ENCODE measurements at regions not wholly inside any gene's neighbourhood (a gene's known extent, or its start where the extent isn't known, plus 50 kb on each side); places are given as distances from the start of the nearest gene placed in this dataset.

GRCh38 chr2:139969323-139969722, 1189.1 kb upstream of the NXPH2 start:
- H3K4me3 ChIP-seq (ENCODE audit: low read depth, low read length), result no peak overlapping the region
- DNase-seq (ENCODE audit: low read depth, low spot score), result no peak
- no peaks in the 10 kb centered on the region for H3K27me3 ChIP-seq (ENCODE audit: control insufficient read depth, insufficient read depth, low read length)
- H3K27ac ChIP-seq (ENCODE audit: low read depth, low read length), result no peak overlapping the region
- TF ChIP-seq, protein P1, sequence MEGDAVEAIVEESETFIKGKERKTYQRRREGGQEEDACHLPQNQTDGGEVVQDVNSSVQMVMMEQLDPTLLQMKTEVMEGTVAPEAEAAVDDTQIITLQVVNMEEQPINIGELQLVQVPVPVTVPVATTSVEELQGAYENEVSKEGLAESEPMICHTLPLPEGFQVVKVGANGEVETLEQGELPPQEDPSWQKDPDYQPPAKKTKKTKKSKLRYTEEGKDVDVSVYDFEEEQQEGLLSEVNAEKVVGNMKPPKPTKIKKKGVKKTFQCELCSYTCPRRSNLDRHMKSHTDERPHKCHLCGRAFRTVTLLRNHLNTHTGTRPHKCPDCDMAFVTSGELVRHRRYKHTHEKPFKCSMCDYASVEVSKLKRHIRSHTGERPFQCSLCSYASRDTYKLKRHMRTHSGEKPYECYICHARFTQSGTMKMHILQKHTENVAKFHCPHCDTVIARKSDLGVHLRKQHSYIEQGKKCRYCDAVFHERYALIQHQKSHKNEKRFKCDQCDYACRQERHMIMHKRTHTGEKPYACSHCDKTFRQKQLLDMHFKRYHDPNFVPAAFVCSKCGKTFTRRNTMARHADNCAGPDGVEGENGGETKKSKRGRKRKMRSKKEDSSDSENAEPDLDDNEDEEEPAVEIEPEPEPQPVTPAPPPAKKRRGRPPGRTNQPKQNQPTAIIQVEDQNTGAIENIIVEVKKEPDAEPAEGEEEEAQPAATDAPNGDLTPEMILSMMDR (IDR thresholded peaks at IDR 0.05; ENCODE audit: low read depth, low read length), result no peak
- peaks cover 20% of the 10 kb centered on the region; the same call in 1 of the 2 replicates for H3K9me3 ChIP-seq (ENCODE audit: control insufficient read depth, insufficient read depth, low read length)
- CTCF ChIA-PET, result no interaction called here
- POLR2A ChIA-PET, result no interaction called here

DNA sequence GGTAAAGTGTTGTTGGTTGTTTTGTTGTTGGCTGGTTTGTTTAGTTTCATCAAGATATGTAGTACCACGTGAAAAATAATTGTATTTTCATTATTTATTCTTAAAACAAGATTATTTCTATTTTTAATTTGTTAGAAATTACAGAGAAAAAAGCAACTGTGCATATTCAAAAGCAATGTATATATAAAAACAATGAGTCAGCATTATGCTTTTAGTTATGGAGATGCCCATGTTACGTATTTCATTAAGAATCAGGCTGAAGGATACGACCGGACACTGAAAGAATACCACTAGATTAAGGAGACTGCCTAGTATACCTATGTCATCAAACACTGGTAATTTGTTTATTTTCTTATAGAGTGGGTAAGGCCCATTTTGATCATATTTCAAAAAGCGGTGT, 1188.4 kb upstream of the NXPH2 start:
- TF ChIP-seq, protein P1 (IDR thresholded peaks at IDR 0.05; ENCODE audit: low read depth, low read length), result no peak
- POLR2A ChIA-PET, result no interaction called here
- Histone ChIP-seq H3K27me3 (ENCODE audit: control insufficient read depth, insufficient read depth, low read length) (no peaks in the 10 kb centered on the region), H3K27ac (ENCODE audit: low read depth, low read length) (no peak overlapping the region), H3K4me3 (ENCODE audit: low read depth, low read length) (no peak overlapping the region), H3K9me3 (ENCODE audit: control insufficient read depth, insufficient read depth, low read length) (peaks cover 20% of the 10 kb centered on the region; the same call in 1 of the 2 replicates)
- DNase-seq (ENCODE audit: low read depth, low spot score), result no peak
- CTCF ChIA-PET, result no interaction called here

DNA sequence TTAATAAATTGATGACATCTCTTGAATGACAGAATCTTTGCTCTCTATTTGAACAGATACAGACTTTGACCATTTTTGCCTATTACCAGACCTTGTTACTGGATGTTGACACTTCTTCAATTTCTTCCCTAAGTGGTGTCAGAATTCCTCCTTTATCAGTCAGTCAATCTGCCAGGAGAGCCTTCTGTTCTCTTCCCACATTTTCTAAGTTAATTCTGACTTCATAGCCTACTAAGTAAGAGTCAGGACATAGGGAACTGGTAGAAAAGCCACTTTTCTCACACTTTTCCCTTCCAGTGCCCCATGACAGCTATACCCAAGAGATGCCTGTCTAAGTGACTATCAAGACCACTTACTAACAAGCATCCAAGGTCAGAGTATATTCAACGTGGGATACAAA, 1187.5 kb upstream of the NXPH2 start:
- Histone ChIP-seq H3K9me3 (ENCODE audit: control insufficient read depth, insufficient read depth, low read length) (peaks cover 20% of the 10 kb centered on the region; the same call in 1 of the 2 replicates), H3K4me3 (ENCODE audit: low read depth, low read length) (no peak overlapping the region), H3K27me3 (ENCODE audit: control insufficient read depth, insufficient read depth, low read length) (no peaks in the 10 kb centered on the region), H3K27ac (ENCODE audit: low read depth, low read length) (no peak overlapping the region)
- POLR2A ChIA-PET, result no interaction called here
- TF ChIP-seq, protein P1 (IDR thresholded peaks at IDR 0.05; ENCODE audit: low read depth, low read length), result no peak
- no peak for DNase-seq (ENCODE audit: low read depth, low spot score)
- CTCF ChIA-PET, result no interaction called here

- ChIA-PET POLR2A (no interaction called here), CTCF (no interaction called here)
- Histone ChIP-seq H3K4me3 (ENCODE audit: low read depth, low read length) (no peak overlapping the region), H3K27ac (ENCODE audit: low read depth, low read length) (no peak overlapping the region), H3K27me3 (ENCODE audit: control insufficient read depth, insufficient read depth, low read length) (no peaks in the 10 kb centered on the region), H3K9me3 (ENCODE audit: control insufficient read depth, insufficient read depth, low read length) (peaks cover 7% of the 10 kb centered on the region; the same call in 1 of the 2 replicates)
- TF ChIP-seq, protein P1 (IDR thresholded peaks at IDR 0.05; ENCODE audit: low read depth, low read length), result no peak
- DNase-seq (ENCODE audit: low read depth, low spot score), result no peak
Observed at GRCh38 chr2:139964721-139965440, 1184.7 kb upstream of the NXPH2 start.

- ChIA-PET CTCF (no interaction called here), POLR2A (no interaction called here)
- no peak overlapping the region for H3K4me3 ChIP-seq (ENCODE audit: low read depth, low read length)
- no peaks in the 10 kb centered on the region for H3K27me3 ChIP-seq (ENCODE audit: control insufficient read depth, insufficient read depth, low read length)
- TF ChIP-seq, protein P1 (IDR thresholded peaks at IDR 0.05; ENCODE audit: low read depth, low read length), result no peak
- H3K9me3 ChIP-seq (ENCODE audit: control insufficient read depth, insufficient read depth, low read length), result peaks cover 5% of the 10 kb centered on the region; the same call in 1 of the 2 replicates
- no peak overlapping the region for H3K27ac ChIP-seq (ENCODE audit: low read depth, low read length)
- DNase-seq (ENCODE audit: low read depth, low spot score), result no peak
Observed at GRCh38 chr2:139963863-139964355, 1183.7 kb upstream of the NXPH2 start.
